SK-N-SH treated with all-trans-retinoic acid at 6 μM for 48 hours (cell line): ENCODE measurements at regions not wholly inside any gene's neighbourhood (a gene's known extent, or its start where the extent isn't known, plus 50 kb on each side); places are given as distances from the start of the nearest gene placed in this dataset.

ENCODE experiments used
- ATAC-seq: fragments of 200-7000 bp; cut with Tn5 transposase; 3 replicates; pipeline ENCODE4 v1.9.1; 2020; ENCODE audit warnings: mild to moderate bottlenecking, moderate library complexity
- ARNTL ChIP-seq: fragments of 450-650 bp; formaldehyde crosslinking; IDR thresholded peaks from 2 replicates; pipeline ENCODE4 v1.5.0; 2020; ENCODE audit warnings: low read depth, mild to moderate bottlenecking, moderate library complexity, borderline replicate concordance
- BACH2 ChIP-seq: fragments of 250-450 bp; sonication (Bioruptor Pico); IDR thresholded peaks from 2 replicates; pipeline ENCODE4 v1.9.0; 2021; ENCODE audit warnings: mild to moderate bottlenecking, borderline replicate concordance
- CREB5 ChIP-seq: fragments of 250-450 bp; sonication (Bioruptor Pico); IDR thresholded peaks from 2 replicates; pipeline ENCODE4 v1.5.1; 2020; ENCODE audit warnings: low read depth, mild to moderate bottlenecking, moderate library complexity
- CSRNP3 ChIP-seq: fragments of 250-450 bp; sonication (Bioruptor Pico); IDR thresholded peaks from 2 replicates; pipeline ENCODE4 v1.5.1; 2021; ENCODE audit warnings: mild to moderate bottlenecking, moderate library complexity
- ESRRG ChIP-seq: fragments of 250-450 bp; sonication (Bioruptor Pico); IDR thresholded peaks from 2 replicates; pipeline ENCODE4 v1.6.1; 2021; ENCODE audit warnings: mild to moderate bottlenecking
- GLIS3 ChIP-seq: fragments of 250-450 bp; sonication (Bioruptor Pico); IDR thresholded peaks from 2 replicates; pipeline ENCODE4 v1.5.0; 2020; ENCODE audit warnings: mild to moderate bottlenecking, moderate library complexity
- OSR1 ChIP-seq: fragments of 250-450 bp; sonication (Bioruptor Pico); IDR thresholded peaks from 2 replicates; pipeline ENCODE4 v1.8.0; 2022; ENCODE audit warnings: moderate library complexity, mild to moderate bottlenecking, inconsistent platforms
- PATZ1 ChIP-seq: fragments of 250-450 bp; sonication (Bioruptor Pico); IDR thresholded peaks from 2 replicates; pipeline ENCODE4 v1.8.0; 2020; ENCODE audit warnings: mild to moderate bottlenecking, moderate library complexity, borderline replicate concordance
- POU6F1 ChIP-seq: fragments of 250-450 bp; sonication (Bioruptor Pico); IDR thresholded peaks from 2 replicates; pipeline ENCODE4 v1.8.0; 2021; ENCODE audit warnings: low read depth, mild to moderate bottlenecking, moderate library complexity, borderline replicate concordance
- PPARA ChIP-seq: fragments of 250-450 bp; sonication (Bioruptor Pico); IDR thresholded peaks from 2 replicates; pipeline ENCODE4 v1.5.0; 2020; ENCODE audit warnings: mild to moderate bottlenecking, borderline replicate concordance
- RARB ChIP-seq: fragments of 250-450 bp; sonication (Bioruptor Pico); IDR thresholded peaks from 2 replicates; pipeline ENCODE4 v1.8.0; 2021; ENCODE audit warnings: mild to moderate bottlenecking, moderate library complexity
- SNAI2 ChIP-seq: fragments of 250-450 bp; sonication (Bioruptor Pico); IDR thresholded peaks from 2 replicates; pipeline ENCODE4 v1.5.0; 2020; ENCODE audit warnings: mild to moderate bottlenecking, moderate library complexity
- TCF4 ChIP-seq: fragments of 250-450 bp; sonication (Bioruptor Pico); IDR thresholded peaks from 2 replicates; pipeline ENCODE4 v1.8.0; 2021; ENCODE audit warnings: mild to moderate bottlenecking, moderate library complexity, borderline replicate concordance
- TOX ChIP-seq: fragments of 250-450 bp; sonication (Bioruptor Pico); IDR thresholded peaks from 2 replicates; pipeline ENCODE4 v1.8.0; 2021; ENCODE audit warnings: mild to moderate bottlenecking, moderate library complexity, borderline replicate concordance
- TSHZ2 ChIP-seq: fragments of 250-450 bp; sonication (Bioruptor Pico); IDR thresholded peaks from 2 replicates; pipeline ENCODE4 v1.5.0; 2020; ENCODE audit warnings: mild to moderate bottlenecking, moderate library complexity
- ZC3H10 ChIP-seq: fragments of 250-450 bp; sonication (Bioruptor Pico); IDR thresholded peaks from 2 replicates; pipeline ENCODE4 v1.5.1; 2021; ENCODE audit warnings: mild to moderate bottlenecking, moderate library complexity
- ZFP3 ChIP-seq: fragments of 250-450 bp; sonication (Bioruptor Pico); IDR thresholded peaks from 2 replicates; pipeline ENCODE4 v1.5.0; 2020; ENCODE audit warnings: mild to moderate bottlenecking, moderate library complexity
- ZFP30 ChIP-seq: fragments of 450-650 bp; formaldehyde crosslinking; IDR thresholded peaks from 2 replicates; pipeline ENCODE4 v1.5.0; 2022; ENCODE audit warnings: mild to moderate bottlenecking, moderate library complexity
- ZNF565 ChIP-seq: fragments of 450-650 bp; formaldehyde crosslinking; conservative IDR thresholded peaks from 2 replicates; pipeline ENCODE4 v1.5.0; 2020; ENCODE audit warnings: low read depth, mild to moderate bottlenecking, moderate library complexity
- ZNF70 ChIP-seq: fragments of 450-650 bp; formaldehyde crosslinking; IDR thresholded peaks from 2 replicates; pipeline ENCODE4 v1.5.0; 2020; ENCODE audit warnings: mild to moderate bottlenecking, moderate library complexity
- ZNF8 ChIP-seq: fragments of 450-650 bp; formaldehyde crosslinking; IDR thresholded peaks from 2 replicates; pipeline ENCODE4 v1.5.0; 2020; ENCODE audit warnings: mild to moderate bottlenecking, moderate library complexity

GRCh38 chr21:28436286-28436932 is 556.3 kb downstream of the LTN1 start:
- TF ChIP-seq SNAI2 (CRISPR knock-in tag) (no peak), CREB5 (CRISPR knock-in tag) (no peak), ZC3H10 (CRISPR knock-in tag) (no peak), ZFP3 (no peak), ZNF70 (CRISPR knock-in tag) (no peak), GLIS3 (CRISPR knock-in tag) (no peak), RARB (CRISPR knock-in tag) (no peak), ESRRG (CRISPR knock-in tag) (no peak), PATZ1 (CRISPR knock-in tag) (no peak), POU6F1 (CRISPR knock-in tag) (no peak), PPARA (CRISPR knock-in tag) (no peak), TSHZ2 (CRISPR knock-in tag) (no peak), ZNF565 (CRISPR knock-in tag) (no peak), ARNTL (CRISPR knock-in tag) (no peak), OSR1 (CRISPR knock-in tag) (no peak; the same call in 1 of the 2 replicates)
- ATAC-seq: peak; percentile 87

GRCh38 chr21:28431527-28432200 is 561.0 kb downstream of the LTN1 start:
- no peak for TF ChIP-seq ZFP30 (CRISPR knock-in tag)
- TF ChIP-seq ZC3H10 (CRISPR knock-in tag): no peak
- TF ChIP-seq POU6F1 (CRISPR knock-in tag): no peak
- TF ChIP-seq TCF4 (CRISPR knock-in tag): no peak
- TF ChIP-seq SNAI2 (CRISPR knock-in tag): no peak
- no peak for TF ChIP-seq ZNF565 (CRISPR knock-in tag)
- no peak for TF ChIP-seq PPARA (CRISPR knock-in tag)
- no peak for TF ChIP-seq TOX
- no peak for TF ChIP-seq ZFP3
- TF ChIP-seq CREB5 (CRISPR knock-in tag): no peak
- TF ChIP-seq ESRRG (CRISPR knock-in tag): no peak
- no peak for TF ChIP-seq PATZ1 (CRISPR knock-in tag)
- TF ChIP-seq CSRNP3 (CRISPR knock-in tag): no peak
- TF ChIP-seq ZNF8: no peak
- TF ChIP-seq BACH2 (CRISPR knock-in tag): no peak
- no peak for ATAC-seq
